ENCODE measurements at regions not wholly inside any gene's neighbourhood (a gene's known extent, or its start where the extent isn't known, plus 50 kb on each side); places are given as distances from the start of the nearest gene placed in this dataset.

DNA sequence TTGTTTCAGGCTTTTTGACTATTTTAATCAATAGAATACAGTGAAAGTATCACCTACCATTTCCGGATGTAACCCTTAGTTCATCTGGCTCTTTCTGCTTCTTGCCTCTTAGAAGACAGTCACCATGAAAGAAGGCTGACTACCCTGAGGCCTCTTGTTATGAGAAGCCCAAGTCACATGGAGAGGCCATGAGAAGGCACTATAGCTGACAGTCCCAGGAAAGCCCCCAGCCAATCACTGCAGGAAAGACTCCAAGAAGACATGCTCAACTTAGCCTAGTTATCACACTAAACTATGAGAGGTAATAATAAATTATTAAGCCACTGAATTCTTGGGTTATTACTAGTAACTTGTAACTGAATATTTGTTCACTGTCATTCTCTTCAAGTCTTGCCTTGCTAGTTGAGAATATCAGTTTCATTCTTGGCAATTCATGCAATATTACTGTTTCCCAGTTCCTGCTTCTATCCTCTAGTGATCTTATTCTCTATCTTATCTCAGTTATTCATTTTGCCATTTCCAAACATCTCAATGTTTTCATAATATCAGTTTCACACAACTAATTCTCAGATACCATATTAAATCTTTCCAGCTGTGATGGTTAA, 57.1 kb upstream of the GUCY1A1 start:
- TF ChIP-seq, protein P1, sequence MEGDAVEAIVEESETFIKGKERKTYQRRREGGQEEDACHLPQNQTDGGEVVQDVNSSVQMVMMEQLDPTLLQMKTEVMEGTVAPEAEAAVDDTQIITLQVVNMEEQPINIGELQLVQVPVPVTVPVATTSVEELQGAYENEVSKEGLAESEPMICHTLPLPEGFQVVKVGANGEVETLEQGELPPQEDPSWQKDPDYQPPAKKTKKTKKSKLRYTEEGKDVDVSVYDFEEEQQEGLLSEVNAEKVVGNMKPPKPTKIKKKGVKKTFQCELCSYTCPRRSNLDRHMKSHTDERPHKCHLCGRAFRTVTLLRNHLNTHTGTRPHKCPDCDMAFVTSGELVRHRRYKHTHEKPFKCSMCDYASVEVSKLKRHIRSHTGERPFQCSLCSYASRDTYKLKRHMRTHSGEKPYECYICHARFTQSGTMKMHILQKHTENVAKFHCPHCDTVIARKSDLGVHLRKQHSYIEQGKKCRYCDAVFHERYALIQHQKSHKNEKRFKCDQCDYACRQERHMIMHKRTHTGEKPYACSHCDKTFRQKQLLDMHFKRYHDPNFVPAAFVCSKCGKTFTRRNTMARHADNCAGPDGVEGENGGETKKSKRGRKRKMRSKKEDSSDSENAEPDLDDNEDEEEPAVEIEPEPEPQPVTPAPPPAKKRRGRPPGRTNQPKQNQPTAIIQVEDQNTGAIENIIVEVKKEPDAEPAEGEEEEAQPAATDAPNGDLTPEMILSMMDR (conservative IDR thresholded peaks at IDR 0.05; ENCODE audit: low read length): no peak
- H3K4me3 ChIP-seq (ENCODE audit: low read length): no peak overlapping the region
- peak; percentile 19 for DNase-seq (ENCODE audit: low read depth)

DNA sequence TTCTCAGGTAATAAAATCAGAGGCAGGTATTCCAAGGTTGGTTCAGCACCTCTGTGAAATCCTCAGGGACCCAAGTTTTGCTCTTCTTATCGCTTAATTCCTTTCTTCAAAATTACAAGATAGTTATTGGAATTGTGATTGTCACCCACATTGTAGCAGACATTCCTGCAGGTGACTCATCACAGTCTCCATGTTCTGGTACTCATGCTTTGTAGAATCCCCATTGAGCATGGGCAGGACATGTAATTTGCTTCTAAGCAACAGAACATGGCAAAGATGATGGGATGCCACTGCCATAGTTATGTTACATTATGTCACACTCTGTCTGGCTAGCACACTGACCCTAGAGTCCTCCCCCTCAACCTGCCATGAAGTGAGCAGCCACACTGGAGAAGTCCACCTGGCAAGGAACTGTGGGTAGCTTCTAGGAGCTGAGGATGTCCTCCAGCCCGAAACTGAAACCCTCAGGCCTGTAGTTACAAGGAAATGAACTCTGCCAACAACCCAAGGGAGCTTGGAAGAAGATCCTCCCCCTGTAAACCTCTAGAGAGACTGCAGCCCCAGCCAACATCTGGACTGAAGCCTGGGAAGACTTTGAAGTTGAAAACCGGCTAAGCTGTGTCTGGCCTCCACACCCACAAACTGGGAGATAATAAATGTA, 58.3 kb upstream of the GUCY1A1 start:
- peak; percentile 40 for DNase-seq (ENCODE audit: low read depth)
- TF ChIP-seq, protein P1 (conservative IDR thresholded peaks at IDR 0.05; ENCODE audit: low read length): no peak
- H3K4me3 ChIP-seq (ENCODE audit: low read length): no peak overlapping the region

DNA sequence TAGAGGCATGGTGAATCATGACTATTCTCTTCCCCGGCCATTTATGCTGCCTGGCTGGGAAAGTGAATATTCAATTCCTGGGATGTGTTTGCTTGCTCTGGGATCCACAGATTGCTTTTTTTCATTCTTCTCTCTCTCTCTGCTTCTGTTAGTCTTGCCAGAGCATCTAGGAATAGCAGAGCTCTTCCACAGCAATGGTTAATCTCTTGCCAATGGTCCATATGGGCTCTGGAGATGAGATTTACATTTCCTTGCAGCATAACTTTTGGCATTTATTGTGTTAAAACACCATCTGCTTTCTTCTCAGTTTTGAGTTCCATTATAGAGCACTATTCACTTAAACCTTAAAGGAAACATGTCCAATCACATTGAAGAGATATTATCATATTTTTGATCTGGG, 59.2 kb upstream of the GUCY1A1 start:
- no peak for DNase-seq (ENCODE audit: low read depth)
- no peak overlapping the region for H3K4me3 ChIP-seq (ENCODE audit: low read length)
- TF ChIP-seq, protein P1 (conservative IDR thresholded peaks at IDR 0.05; ENCODE audit: low read length): no peak

DNA sequence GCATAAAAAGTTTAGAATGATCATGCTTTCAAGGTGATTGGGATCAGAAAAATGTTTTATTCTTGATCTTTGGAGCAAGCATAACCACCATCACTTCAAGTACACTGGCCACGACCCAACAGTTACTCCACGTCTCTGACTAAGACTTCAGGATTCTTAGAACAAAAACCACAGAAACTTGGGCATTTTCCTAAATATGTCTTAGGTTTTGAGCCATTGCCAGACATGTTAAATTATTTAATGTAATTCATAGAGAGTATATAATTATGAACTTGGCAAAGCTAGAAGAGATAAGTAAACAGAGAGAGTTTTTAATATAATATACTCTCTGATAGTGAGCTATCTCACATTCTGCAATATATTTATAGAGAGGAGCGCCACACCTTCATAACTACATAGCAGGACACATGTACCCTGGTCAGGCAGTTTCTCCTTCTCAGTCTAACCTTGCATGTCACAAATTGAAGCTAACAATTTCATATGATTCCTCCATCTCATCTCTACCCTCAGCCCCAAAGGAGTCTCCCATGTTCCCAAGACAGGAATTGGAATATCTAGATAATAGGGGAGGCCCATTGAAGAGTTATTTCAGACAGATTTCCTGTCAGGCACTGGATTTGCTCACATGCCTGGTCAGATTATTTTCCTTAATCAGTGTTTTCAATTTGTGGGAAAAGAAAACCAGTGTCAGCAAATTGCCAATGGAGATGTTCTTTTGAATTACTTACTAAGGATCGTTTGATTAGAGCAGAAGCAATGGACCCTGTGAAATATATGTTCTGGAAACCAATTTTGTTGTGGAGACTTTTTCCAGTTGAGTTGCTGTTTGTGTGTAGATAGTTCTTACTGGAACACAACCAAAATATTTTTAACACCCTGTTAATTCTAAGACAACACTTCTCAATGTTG, 61.7 kb upstream of the GUCY1A1 start:
- TF ChIP-seq, protein P1 (conservative IDR thresholded peaks at IDR 0.05; ENCODE audit: low read length): no peak
- DNase-seq (ENCODE audit: low read depth): peak; percentile 93
- no peak overlapping the region for H3K4me3 ChIP-seq (ENCODE audit: low read length)

DNA sequence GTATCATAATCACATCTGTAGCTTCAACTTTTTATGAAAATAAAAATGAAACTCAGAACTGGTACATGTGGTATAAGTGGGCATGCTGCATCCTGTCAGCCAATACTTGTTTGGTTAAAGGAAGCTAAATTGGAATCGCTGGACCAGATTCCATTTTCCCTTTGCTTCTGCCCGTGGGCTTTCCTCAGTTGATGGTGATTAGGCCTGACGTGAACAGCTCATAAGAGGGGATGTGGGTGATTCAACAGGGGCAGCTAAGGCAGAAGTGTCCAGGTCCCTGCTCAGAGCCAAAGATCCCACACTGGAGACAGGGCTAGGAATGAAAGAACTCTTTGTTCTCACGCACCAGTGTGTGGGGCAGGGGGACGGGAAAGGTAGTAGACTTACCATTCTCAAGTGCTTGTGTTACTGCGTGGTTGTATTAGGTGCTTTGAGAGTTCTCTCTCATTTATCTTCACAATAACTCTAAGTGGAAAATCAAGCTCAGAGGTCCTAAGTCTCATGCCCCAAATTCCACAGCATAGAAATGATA, 63.2 kb upstream of the GUCY1A1 start:
- TF ChIP-seq, protein P1 (conservative IDR thresholded peaks at IDR 0.05; ENCODE audit: low read length): no peak
- no peak for DNase-seq (ENCODE audit: low read depth)
- H3K4me3 ChIP-seq (ENCODE audit: low read length): no peak overlapping the region

DNA sequence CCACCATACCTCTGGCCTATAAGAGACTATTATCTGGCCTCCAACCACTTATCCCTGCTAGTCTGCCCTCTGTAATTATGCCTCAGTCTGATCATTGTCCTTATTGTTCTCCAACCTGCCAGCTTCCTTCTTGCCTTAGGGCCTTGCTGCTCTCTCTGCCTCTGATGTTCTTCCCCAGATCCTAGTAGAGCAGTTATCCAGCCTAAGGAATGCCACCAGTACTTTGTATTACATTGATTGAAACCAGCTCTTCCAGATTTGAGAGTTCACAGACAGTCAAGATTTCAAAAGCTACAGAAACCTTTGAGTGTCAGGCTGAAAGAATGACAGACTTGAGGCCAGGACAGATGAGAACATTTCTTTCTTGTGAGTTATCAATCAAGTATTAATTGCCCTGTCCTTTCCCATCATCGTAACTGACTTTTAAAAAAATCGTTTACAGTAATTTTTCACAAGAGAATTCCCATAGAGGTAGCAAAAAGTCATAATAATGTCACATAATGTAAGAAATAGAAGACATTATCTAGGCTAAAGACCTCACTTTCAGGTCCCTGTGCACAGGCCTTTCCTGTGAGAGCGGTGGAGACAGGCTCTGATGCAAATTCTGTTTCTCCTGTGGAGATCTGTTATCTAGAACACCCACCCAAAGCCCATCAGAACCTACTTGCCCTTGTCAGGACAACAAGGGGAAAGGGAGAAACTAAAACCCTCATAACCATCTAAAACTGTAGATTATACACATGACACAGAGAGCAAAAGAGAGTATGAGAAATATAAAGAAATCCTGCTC, 64.1 kb upstream of the GUCY1A1 start:
- DNase-seq (ENCODE audit: low read depth): peak; percentile 76
- TF ChIP-seq, protein P1 (conservative IDR thresholded peaks at IDR 0.05; ENCODE audit: low read length): no peak
- H3K4me3 ChIP-seq (ENCODE audit: low read length): no peak overlapping the region
